Loucy (cell line): ENCODE measurements at regions not wholly inside any gene's neighbourhood (a gene's known extent, or its start where the extent isn't known, plus 50 kb on each side); places are given as distances from the start of the nearest gene placed in this dataset.

Experiments used
- EZH2phosphoT487 ChIP-seq: fragments of 200-600 bp; IDR thresholded peaks from 2 replicates; pipeline ENCODE4 v1.6.1; 2018; ENCODE audit warnings: antibody characterized with exemption, mild to moderate bottlenecking, moderate library complexity, borderline replicate concordance
- TF ChIP-seq, protein P1 (sequence below): fragments of 200-600 bp; sonication (generic); conservative IDR thresholded peaks from 2 replicates; pipeline ENCODE4 v1.5.1; 2014; ENCODE audit warnings: mild to moderate bottlenecking, antibody characterized with exemption, low read length

DNA sequence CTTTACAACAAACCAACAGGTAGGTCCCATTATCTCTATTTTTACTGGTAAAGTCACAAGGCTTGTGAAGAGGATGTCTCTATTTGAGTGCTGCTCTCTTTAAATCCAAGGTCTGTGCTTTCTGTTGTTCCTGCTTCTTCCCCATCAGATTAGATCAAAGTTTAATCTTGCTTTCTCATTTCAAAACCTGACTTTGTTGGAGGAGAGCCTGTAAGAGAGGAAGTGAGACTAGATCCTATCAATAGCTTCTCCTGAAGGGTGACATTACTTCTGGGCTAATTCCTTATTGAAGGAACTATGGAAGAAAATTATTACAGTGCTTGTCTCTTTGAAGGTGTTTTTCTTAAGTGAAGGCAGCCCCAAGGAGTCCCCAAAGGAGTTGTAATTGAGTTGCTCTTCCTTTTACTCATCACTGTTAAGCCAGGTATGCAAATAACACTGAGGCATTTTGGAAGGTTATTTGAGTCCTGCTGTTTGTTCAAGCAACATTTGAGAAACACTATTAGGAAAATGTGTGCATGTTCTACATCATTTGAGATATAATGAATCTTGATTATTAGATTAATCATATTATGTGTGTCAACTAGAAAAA, 146.2 kb upstream of the MBL2 start:
- TF ChIP-seq, protein P1, sequence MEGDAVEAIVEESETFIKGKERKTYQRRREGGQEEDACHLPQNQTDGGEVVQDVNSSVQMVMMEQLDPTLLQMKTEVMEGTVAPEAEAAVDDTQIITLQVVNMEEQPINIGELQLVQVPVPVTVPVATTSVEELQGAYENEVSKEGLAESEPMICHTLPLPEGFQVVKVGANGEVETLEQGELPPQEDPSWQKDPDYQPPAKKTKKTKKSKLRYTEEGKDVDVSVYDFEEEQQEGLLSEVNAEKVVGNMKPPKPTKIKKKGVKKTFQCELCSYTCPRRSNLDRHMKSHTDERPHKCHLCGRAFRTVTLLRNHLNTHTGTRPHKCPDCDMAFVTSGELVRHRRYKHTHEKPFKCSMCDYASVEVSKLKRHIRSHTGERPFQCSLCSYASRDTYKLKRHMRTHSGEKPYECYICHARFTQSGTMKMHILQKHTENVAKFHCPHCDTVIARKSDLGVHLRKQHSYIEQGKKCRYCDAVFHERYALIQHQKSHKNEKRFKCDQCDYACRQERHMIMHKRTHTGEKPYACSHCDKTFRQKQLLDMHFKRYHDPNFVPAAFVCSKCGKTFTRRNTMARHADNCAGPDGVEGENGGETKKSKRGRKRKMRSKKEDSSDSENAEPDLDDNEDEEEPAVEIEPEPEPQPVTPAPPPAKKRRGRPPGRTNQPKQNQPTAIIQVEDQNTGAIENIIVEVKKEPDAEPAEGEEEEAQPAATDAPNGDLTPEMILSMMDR, result no peak
- TF ChIP-seq EZH2phosphoT487, result no peak
